ENCODE measurements at regions not wholly inside any gene's neighbourhood (a gene's known extent, or its start where the extent isn't known, plus 50 kb on each side); places are given as distances from the start of the nearest gene placed in this dataset.

DNA sequence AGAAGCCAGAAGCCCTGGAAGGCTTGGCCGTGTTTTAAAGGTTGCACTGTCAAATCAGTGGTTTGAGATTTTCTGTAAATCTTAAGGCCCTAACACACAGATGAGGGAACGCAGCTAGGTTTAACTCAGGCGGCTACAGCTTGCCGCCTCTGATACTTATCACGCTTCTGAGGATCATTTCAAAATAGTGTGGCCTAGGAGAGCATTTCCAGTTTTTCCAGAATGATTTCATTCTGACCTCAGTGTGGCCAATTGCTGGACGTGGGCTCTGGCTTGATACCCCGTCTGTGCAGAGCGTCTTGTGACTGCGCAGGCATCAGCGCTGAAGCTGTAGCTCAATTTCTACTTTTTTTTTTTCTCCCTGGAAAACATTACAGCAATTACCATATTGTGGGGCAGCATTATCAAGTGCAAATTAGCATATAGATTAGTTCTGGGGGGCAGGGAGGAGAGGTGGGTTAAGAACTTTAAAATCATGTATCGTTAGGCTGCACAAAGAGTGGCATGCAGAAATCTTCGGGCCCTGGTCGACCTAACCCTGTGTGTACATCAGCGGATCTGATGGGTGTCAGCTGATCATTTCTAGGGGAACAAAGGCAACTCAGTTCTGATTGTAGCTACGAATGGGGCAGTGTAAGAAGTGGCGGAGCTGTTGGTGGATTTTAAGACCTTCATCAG, 105.0 kb upstream of the EEF1E1 start:
- no peaks in the 10 kb centered on the region for H3K9me3 ChIP-seq (ENCODE audit: control insufficient read depth in 1 of 2, insufficient read depth in 1 of 2, low read length in 2 of 2)
- no peaks in the 10 kb centered on the region for H3K9me3 Mint-ChIP-seq
- intact Hi-C loops (cut with DNase I, micrococcal nuclease): no loop called here
- no peaks in the 10 kb centered on the region for H3K36me3 Mint-ChIP-seq (ENCODE audit: low read depth)
- TF ChIP-seq, protein P1, sequence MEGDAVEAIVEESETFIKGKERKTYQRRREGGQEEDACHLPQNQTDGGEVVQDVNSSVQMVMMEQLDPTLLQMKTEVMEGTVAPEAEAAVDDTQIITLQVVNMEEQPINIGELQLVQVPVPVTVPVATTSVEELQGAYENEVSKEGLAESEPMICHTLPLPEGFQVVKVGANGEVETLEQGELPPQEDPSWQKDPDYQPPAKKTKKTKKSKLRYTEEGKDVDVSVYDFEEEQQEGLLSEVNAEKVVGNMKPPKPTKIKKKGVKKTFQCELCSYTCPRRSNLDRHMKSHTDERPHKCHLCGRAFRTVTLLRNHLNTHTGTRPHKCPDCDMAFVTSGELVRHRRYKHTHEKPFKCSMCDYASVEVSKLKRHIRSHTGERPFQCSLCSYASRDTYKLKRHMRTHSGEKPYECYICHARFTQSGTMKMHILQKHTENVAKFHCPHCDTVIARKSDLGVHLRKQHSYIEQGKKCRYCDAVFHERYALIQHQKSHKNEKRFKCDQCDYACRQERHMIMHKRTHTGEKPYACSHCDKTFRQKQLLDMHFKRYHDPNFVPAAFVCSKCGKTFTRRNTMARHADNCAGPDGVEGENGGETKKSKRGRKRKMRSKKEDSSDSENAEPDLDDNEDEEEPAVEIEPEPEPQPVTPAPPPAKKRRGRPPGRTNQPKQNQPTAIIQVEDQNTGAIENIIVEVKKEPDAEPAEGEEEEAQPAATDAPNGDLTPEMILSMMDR (IDR thresholded peaks at IDR 0.05): no peak
- ChIA-PET POLR2A (no interaction called here), CTCF (no interaction called here)
- peaks cover 0 to 5% of the 10 kb centered on the region in 2 experiments for H3K27me3 ChIP-seq (ENCODE audit: control insufficient read depth in 1 of 2, insufficient read depth in 2 of 2, low read length in 2 of 2)
- ATAC-seq (ENCODE audit: poor library complexity) (no peak), DNase-seq (no peak)
- peaks cover 30% of the 10 kb centered on the region for H3K27me3 Mint-ChIP-seq
- H3K4me3 ChIP-seq (ENCODE audit: low read length): no peak overlapping the region
- H3K36me3 ChIP-seq (ENCODE audit: insufficient read depth, low read length): no peaks in the 10 kb centered on the region
- H3K27ac ChIP-seq (ENCODE audit: low read depth in 1 of 2, low read length in 2 of 2): no peak overlapping the region
- no peaks in the 10 kb centered on the region for H3K4me1 Mint-ChIP-seq (ENCODE audit: low read depth)
- H3K4me3 Mint-ChIP-seq: no peak overlapping the region
- H3K4me1 ChIP-seq (ENCODE audit: insufficient read depth, low read length): no peaks in the 10 kb centered on the region
- no peak overlapping the region for H3K27ac Mint-ChIP-seq

DNA sequence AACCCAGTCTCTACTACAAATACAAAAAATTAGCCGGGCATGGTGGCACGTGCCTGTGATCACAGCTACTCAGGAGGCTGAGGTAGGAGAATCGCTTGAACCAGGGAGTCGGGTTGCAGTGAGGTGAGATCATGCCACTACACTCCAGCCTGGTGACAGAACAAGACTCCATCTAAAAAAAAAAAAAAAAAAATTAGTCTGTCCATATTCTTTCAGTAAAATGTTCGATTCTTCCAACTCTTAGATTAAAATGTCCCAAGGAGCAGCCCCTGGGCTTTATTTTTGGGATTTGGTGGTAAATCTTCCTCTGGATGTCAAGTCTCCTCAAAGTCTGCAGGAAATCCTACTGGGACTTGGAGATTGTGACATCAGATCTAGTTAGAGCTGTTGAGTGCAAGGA, 101.0 kb upstream of the EEF1E1 start:
- peaks cover 22% of the 10 kb centered on the region for H3K27me3 Mint-ChIP-seq
- H3K36me3 Mint-ChIP-seq (ENCODE audit: low read depth): no peaks in the 10 kb centered on the region
- DNase-seq (no peak), ATAC-seq (ENCODE audit: poor library complexity) (no peak)
- H3K9me3 Mint-ChIP-seq: no peaks in the 10 kb centered on the region
- Histone ChIP-seq H3K27me3 (ENCODE audit: control insufficient read depth in 1 of 2, insufficient read depth in 2 of 2, low read length in 2 of 2) (no peaks in the 10 kb centered on the region), H3K4me1 (ENCODE audit: insufficient read depth, low read length) (no peaks in the 10 kb centered on the region), H3K27ac (ENCODE audit: low read depth in 1 of 2, low read length in 2 of 2) (no peak overlapping the region), H3K4me3 (ENCODE audit: low read length) (no peak overlapping the region), H3K9me3 (ENCODE audit: control insufficient read depth in 1 of 2, insufficient read depth in 1 of 2, low read length in 2 of 2) (peaks cover 0 to 3% of the 10 kb centered on the region in 2 experiments), H3K36me3 (ENCODE audit: insufficient read depth, low read length) (no peaks in the 10 kb centered on the region)
- no peaks in the 10 kb centered on the region for H3K4me1 Mint-ChIP-seq (ENCODE audit: low read depth)
- ChIA-PET POLR2A (no interaction called here), CTCF (no interaction called here)
- H3K4me3 Mint-ChIP-seq: no peak overlapping the region
- no peak overlapping the region for H3K27ac Mint-ChIP-seq
- intact Hi-C loops (cut with DNase I, micrococcal nuclease): no loop called here
- TF ChIP-seq, protein P1 (IDR thresholded peaks at IDR 0.05): no peak

DNA sequence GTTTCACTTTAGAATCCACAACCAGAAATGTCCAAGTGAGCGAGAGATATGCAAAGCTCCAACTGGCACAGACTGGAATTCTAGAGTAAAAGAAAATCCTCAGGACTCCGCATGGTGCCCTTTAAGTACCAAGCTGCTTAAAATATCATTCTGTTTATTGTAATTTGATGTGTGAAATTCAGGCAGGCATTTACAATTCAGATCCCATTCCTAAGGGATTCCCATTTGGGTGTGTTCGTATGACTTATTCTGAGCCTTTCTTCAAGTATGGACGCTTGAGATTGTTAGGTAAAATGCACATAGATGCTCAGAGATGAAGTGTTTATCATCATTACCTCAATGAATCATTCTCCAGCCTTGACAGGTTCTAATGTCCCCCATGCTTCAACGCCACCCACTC, 99.3 kb upstream of the EEF1E1 start:
- DNase-seq (no peak), ATAC-seq (ENCODE audit: poor library complexity) (no peak)
- Mint-ChIP-seq H3K27me3 (peaks cover 26% of the 10 kb centered on the region), H3K9me3 (no peaks in the 10 kb centered on the region), H3K4me3 (no peak overlapping the region), H3K36me3 (ENCODE audit: low read depth) (no peaks in the 10 kb centered on the region), H3K4me1 (ENCODE audit: low read depth) (no peaks in the 10 kb centered on the region), H3K27ac (no peak overlapping the region)
- Histone ChIP-seq H3K27ac (ENCODE audit: low read depth in 1 of 2, low read length in 2 of 2) (no peak overlapping the region), H3K9me3 (ENCODE audit: control insufficient read depth in 1 of 2, insufficient read depth in 1 of 2, low read length in 2 of 2) (peaks cover 0 to 3% of the 10 kb centered on the region in 2 experiments), H3K36me3 (ENCODE audit: insufficient read depth, low read length) (no peaks in the 10 kb centered on the region), H3K27me3 (ENCODE audit: control insufficient read depth in 1 of 2, insufficient read depth in 2 of 2, low read length in 2 of 2) (no peaks in the 10 kb centered on the region), H3K4me1 (ENCODE audit: insufficient read depth, low read length) (no peaks in the 10 kb centered on the region), H3K4me3 (ENCODE audit: low read length) (no peak overlapping the region)
- TF ChIP-seq, protein P1 (IDR thresholded peaks at IDR 0.05): no peak
- CTCF ChIA-PET: no interaction called here
- intact Hi-C loops (cut with DNase I, micrococcal nuclease): no loop called here
- POLR2A ChIA-PET: no interaction called here

Measured in CD4-positive, alpha-beta T cell (primary cell).